ENCODE measurements at regions not wholly inside any gene's neighbourhood (a gene's known extent, or its start where the extent isn't known, plus 50 kb on each side); places are given as distances from the start of the nearest gene placed in this dataset.

- no peak overlapping the region for H3K27ac ChIP-seq (ENCODE audit: low read depth in 2 of 2, low read length in 1 of 2)
- 68 to 71% methylated on average over 8 of the region's 8 CpGs for WGBS, 2 donors
- peaks cover 0 to 3% of the 10 kb centered on the region in 2 donors for H3K4me1 ChIP-seq (ENCODE audit: control insufficient read depth in 2 of 2, insufficient read depth in 2 of 2, low read length in 1 of 2)
- no peak overlapping the region for H3K4me3 ChIP-seq (ENCODE audit: low read depth in 1 of 2, low read length in 2 of 2)
- no peaks in the 10 kb centered on the region for H3K36me3 ChIP-seq (ENCODE audit: control insufficient read depth in 2 of 2, insufficient read depth in 2 of 2, low read length in 1 of 2)
- H3K27me3 ChIP-seq (ENCODE audit: control insufficient read depth in 1 of 2, insufficient read depth in 2 of 2, low read length in 2 of 2) = no peaks in the 10 kb centered on the region
- no peaks in the 10 kb centered on the region for H3K9me3 ChIP-seq (ENCODE audit: control insufficient read depth in 2 of 2, insufficient read depth in 1 of 2, low read depth in 1 of 2, low read length in 1 of 2)
Measured at GRCh38 chr5:34531751-34532360, 124.3 kb upstream of the RAI14 start.

- Histone ChIP-seq H3K9me3 (ENCODE audit: control insufficient read depth in 2 of 2, insufficient read depth in 1 of 2, low read depth in 1 of 2, low read length in 1 of 2) (no peaks in the 10 kb centered on the region), H3K4me1 (ENCODE audit: control insufficient read depth in 2 of 2, insufficient read depth in 2 of 2, low read length in 1 of 2) (peaks cover 0 to 3% of the 10 kb centered on the region in 2 donors), H3K4me3 (ENCODE audit: low read depth in 1 of 2, low read length in 2 of 2) (no peak overlapping the region), H3K27ac (ENCODE audit: low read depth in 2 of 2, low read length in 1 of 2) (no peak overlapping the region), H3K27me3 (ENCODE audit: control insufficient read depth in 1 of 2, insufficient read depth in 2 of 2, low read length in 2 of 2) (no peaks in the 10 kb centered on the region), H3K36me3 (ENCODE audit: control insufficient read depth in 2 of 2, insufficient read depth in 2 of 2, low read length in 1 of 2) (no peaks in the 10 kb centered on the region)
- 48 to 56% methylated on average over 4 of the region's 4 CpGs for WGBS, 2 donors
Measured at GRCh38 chr5:34533582-34534522, 122.3 kb upstream of the RAI14 start.

- no peak overlapping the region for H3K27ac ChIP-seq (ENCODE audit: low read depth in 2 of 2, low read length in 1 of 2)
- no peaks in the 10 kb centered on the region for H3K27me3 ChIP-seq (ENCODE audit: control insufficient read depth in 1 of 2, insufficient read depth in 2 of 2, low read length in 2 of 2)
- 65 to 73% methylated on average over 4 of the region's 4 CpGs for WGBS, 2 donors
- H3K9me3 ChIP-seq (ENCODE audit: control insufficient read depth in 2 of 2, insufficient read depth in 1 of 2, low read depth in 1 of 2, low read length in 1 of 2) = no peaks in the 10 kb centered on the region
- peaks cover 0 to 3% of the 10 kb centered on the region in 2 donors for H3K4me1 ChIP-seq (ENCODE audit: control insufficient read depth in 2 of 2, insufficient read depth in 2 of 2, low read length in 1 of 2)
- H3K4me3 ChIP-seq (ENCODE audit: low read depth in 1 of 2, low read length in 2 of 2) = no peak overlapping the region
- H3K36me3 ChIP-seq (ENCODE audit: control insufficient read depth in 2 of 2, insufficient read depth in 2 of 2, low read length in 1 of 2) = no peaks in the 10 kb centered on the region
Measured at GRCh38 chr5:34534523-34535103, 121.5 kb upstream of the RAI14 start.

GRCh38 chr5:34535433-34535832 lies 120.7 kb upstream of the RAI14 start:
- WGBS, 2 donors = 23 to 35% methylated on average over 1 of the region's 1 CpG
- H3K27ac ChIP-seq (ENCODE audit: low read depth in 2 of 2, low read length in 1 of 2) = no peak overlapping the region
- H3K27me3 ChIP-seq (ENCODE audit: control insufficient read depth in 1 of 2, insufficient read depth in 2 of 2, low read length in 2 of 2) = no peaks in the 10 kb centered on the region
- H3K4me3 ChIP-seq (ENCODE audit: low read depth in 1 of 2, low read length in 2 of 2) = no peak overlapping the region
- no peaks in the 10 kb centered on the region for H3K4me1 ChIP-seq (ENCODE audit: control insufficient read depth in 2 of 2, insufficient read depth in 2 of 2, low read length in 1 of 2)
- no peaks in the 10 kb centered on the region for H3K36me3 ChIP-seq (ENCODE audit: control insufficient read depth in 2 of 2, insufficient read depth in 2 of 2, low read length in 1 of 2)
- no peaks in the 10 kb centered on the region for H3K9me3 ChIP-seq (ENCODE audit: control insufficient read depth in 2 of 2, insufficient read depth in 1 of 2, low read depth in 1 of 2, low read length in 1 of 2)

GRCh38 chr5:34535944-34536623 lies 120.0 kb upstream of the RAI14 start:
- no peaks in the 10 kb centered on the region for H3K27me3 ChIP-seq (ENCODE audit: control insufficient read depth in 1 of 2, insufficient read depth in 2 of 2, low read length in 2 of 2)
- H3K36me3 ChIP-seq (ENCODE audit: control insufficient read depth in 2 of 2, insufficient read depth in 2 of 2, low read length in 1 of 2) = no peaks in the 10 kb centered on the region
- no peaks in the 10 kb centered on the region for H3K9me3 ChIP-seq (ENCODE audit: control insufficient read depth in 2 of 2, insufficient read depth in 1 of 2, low read depth in 1 of 2, low read length in 1 of 2)
- no peak overlapping the region for H3K27ac ChIP-seq (ENCODE audit: low read depth in 2 of 2, low read length in 1 of 2)
- WGBS, 2 donors = 72 to 86% methylated on average over 2 of the region's 2 CpGs
- no peak overlapping the region for H3K4me3 ChIP-seq (ENCODE audit: low read depth in 1 of 2, low read length in 2 of 2)
- no peaks in the 10 kb centered on the region for H3K4me1 ChIP-seq (ENCODE audit: control insufficient read depth in 2 of 2, insufficient read depth in 2 of 2, low read length in 1 of 2)

GRCh38 chr5:34536699-34537098 lies 119.4 kb upstream of the RAI14 start:
- Histone ChIP-seq H3K4me1 (ENCODE audit: control insufficient read depth in 2 of 2, insufficient read depth in 2 of 2, low read length in 1 of 2) (no peaks in the 10 kb centered on the region), H3K27me3 (ENCODE audit: control insufficient read depth in 1 of 2, insufficient read depth in 2 of 2, low read length in 2 of 2) (no peaks in the 10 kb centered on the region), H3K36me3 (ENCODE audit: control insufficient read depth in 2 of 2, insufficient read depth in 2 of 2, low read length in 1 of 2) (no peaks in the 10 kb centered on the region), H3K27ac (ENCODE audit: low read depth in 2 of 2, low read length in 1 of 2) (no peak overlapping the region), H3K9me3 (ENCODE audit: control insufficient read depth in 2 of 2, insufficient read depth in 1 of 2, low read depth in 1 of 2, low read length in 1 of 2) (no peaks in the 10 kb centered on the region), H3K4me3 (ENCODE audit: low read depth in 1 of 2, low read length in 2 of 2) (no peak overlapping the region)

- 91 to 94% methylated on average over 3 of the region's 3 CpGs for WGBS, 2 donors
- Histone ChIP-seq H3K27me3 (ENCODE audit: control insufficient read depth in 1 of 2, insufficient read depth in 2 of 2, low read length in 2 of 2) (no peaks in the 10 kb centered on the region), H3K4me1 (ENCODE audit: control insufficient read depth in 2 of 2, insufficient read depth in 2 of 2, low read length in 1 of 2) (no peaks in the 10 kb centered on the region), H3K27ac (ENCODE audit: low read depth in 2 of 2, low read length in 1 of 2) (no peak overlapping the region), H3K4me3 (ENCODE audit: low read depth in 1 of 2, low read length in 2 of 2) (no peak overlapping the region), H3K9me3 (ENCODE audit: control insufficient read depth in 2 of 2, insufficient read depth in 1 of 2, low read depth in 1 of 2, low read length in 1 of 2) (no peaks in the 10 kb centered on the region), H3K36me3 (ENCODE audit: control insufficient read depth in 2 of 2, insufficient read depth in 2 of 2, low read length in 1 of 2) (no peaks in the 10 kb centered on the region)
Measured at GRCh38 chr5:34538026-34538672, 118.0 kb upstream of the RAI14 start.

GRCh38 chr5:34539183-34539582 lies 116.9 kb upstream of the RAI14 start:
- Histone ChIP-seq H3K4me1 (ENCODE audit: control insufficient read depth in 2 of 2, insufficient read depth in 2 of 2, low read length in 1 of 2) (no peaks in the 10 kb centered on the region), H3K36me3 (ENCODE audit: control insufficient read depth in 2 of 2, insufficient read depth in 2 of 2, low read length in 1 of 2) (no peaks in the 10 kb centered on the region), H3K4me3 (ENCODE audit: low read depth in 1 of 2, low read length in 2 of 2) (no peak overlapping the region), H3K27me3 (ENCODE audit: control insufficient read depth in 1 of 2, insufficient read depth in 2 of 2, low read length in 2 of 2) (no peaks in the 10 kb centered on the region), H3K9me3 (ENCODE audit: control insufficient read depth in 2 of 2, insufficient read depth in 1 of 2, low read depth in 1 of 2, low read length in 1 of 2) (no peaks in the 10 kb centered on the region), H3K27ac (ENCODE audit: low read depth in 2 of 2, low read length in 1 of 2) (no peak overlapping the region)
- WGBS, 2 donors = 60 to 65% methylated on average over 1 of the region's 1 CpG

- H3K27ac ChIP-seq (ENCODE audit: low read depth in 2 of 2, low read length in 1 of 2) = no peak overlapping the region
Measured at GRCh38 chr5:34541067-34541466, 115.1 kb upstream of the RAI14 start.

More at GRCh38 chr5:34541067-34541466, 115.1 kb upstream of the RAI14 start:
- Histone ChIP-seq H3K36me3 (ENCODE audit: control insufficient read depth in 2 of 2, insufficient read depth in 2 of 2, low read length in 1 of 2) (no peaks in the 10 kb centered on the region), H3K4me3 (ENCODE audit: low read depth in 1 of 2, low read length in 2 of 2) (no peak overlapping the region), H3K4me1 (ENCODE audit: control insufficient read depth in 2 of 2, insufficient read depth in 2 of 2, low read length in 1 of 2) (no peaks in the 10 kb centered on the region), H3K27me3 (ENCODE audit: control insufficient read depth in 1 of 2, insufficient read depth in 2 of 2, low read length in 2 of 2) (no peaks in the 10 kb centered on the region), H3K9me3 (ENCODE audit: control insufficient read depth in 2 of 2, insufficient read depth in 1 of 2, low read depth in 1 of 2, low read length in 1 of 2) (peaks cover 0 to 3% of the 10 kb centered on the region in 2 donors)
- WGBS, 2 donors = 90 to 93% methylated on average over 4 of the region's 4 CpGs

Measured in esophagus (tissue), 2 donors.